IgD-negative memory B cell (primary cell): ENCODE measurements at regions not wholly inside any gene's neighbourhood (a gene's known extent, or its start where the extent isn't known, plus 50 kb on each side); places are given as distances from the start of the nearest gene placed in this dataset.

Experiments
- H3K27ac Mint-ChIP-seq, 3 donors: one replicate each; pipeline ENCODE4 v1.8.0; 2020 to 2022; ENCODE audit warnings: mild to moderate bottlenecking in 3 of 3, mixed read lengths in 3 of 3, moderate library complexity in 1 of 3
- H3K27me3 Mint-ChIP-seq: one replicate; pipeline ENCODE4 v1.8.0; 2021; ENCODE audit warnings: mixed read lengths
- H3K36me3 Mint-ChIP-seq: one replicate; pipeline ENCODE4 v1.8.0; 2020; ENCODE audit warnings: mild to moderate bottlenecking, mixed read lengths
- H3K4me1 Mint-ChIP-seq, 3 donors: one replicate each; pipeline ENCODE4 v1.8.0; 2020 to 2022; ENCODE audit warnings: mixed read lengths in 3 of 3, mild to moderate bottlenecking in 1 of 3
- H3K4me3 Mint-ChIP-seq, 4 donors: one replicate each; pipeline ENCODE4 v1.8.0; 2020 to 2022; ENCODE audit warnings: mild to moderate bottlenecking in 4 of 4, mixed read lengths in 4 of 4, moderate library complexity in 3 of 4
- H3K9me3 Mint-ChIP-seq, 3 donors: one replicate each; pipeline ENCODE4 v1.8.0; 2020 to 2021; ENCODE audit warnings: mixed read lengths in 3 of 3, mild to moderate bottlenecking in 1 of 3

DNA sequence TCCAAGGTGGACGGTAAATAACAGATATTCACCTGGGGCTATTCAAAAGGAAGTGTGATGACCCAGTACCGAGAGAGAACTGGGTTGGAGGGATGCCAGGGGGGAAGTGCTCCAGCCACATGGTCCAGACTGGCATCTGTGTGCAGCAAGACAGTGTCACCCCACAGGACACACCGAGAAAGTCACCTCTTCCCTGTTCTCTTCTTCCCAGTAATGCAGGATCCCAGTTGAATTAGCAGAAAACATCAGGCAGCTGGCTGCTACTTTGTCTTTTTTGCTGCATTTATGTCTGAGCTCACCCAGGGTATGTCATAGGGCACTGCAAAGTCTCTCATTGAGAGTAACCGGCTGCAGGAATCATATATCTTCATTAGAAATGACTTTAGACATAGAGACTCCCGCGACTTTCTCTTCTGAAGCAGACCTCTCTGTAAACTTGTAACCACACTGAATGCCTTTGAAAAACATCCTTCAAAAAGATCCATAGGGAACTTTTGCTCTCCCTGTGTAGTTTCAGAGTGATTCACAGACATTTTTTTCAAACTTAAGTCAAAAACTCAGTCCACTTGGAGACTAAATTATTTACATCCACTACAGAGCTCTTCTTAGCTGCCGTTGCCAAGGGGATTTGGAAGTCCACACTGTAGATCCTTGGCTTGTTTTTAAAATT is 609.0 kb upstream of the DPP6 start:
- H3K27me3 Mint-ChIP-seq: no peaks in the 10 kb centered on the region
- H3K4me1 Mint-ChIP-seq: no peaks in the 10 kb centered on the region
- H3K36me3 Mint-ChIP-seq: no peaks in the 10 kb centered on the region
- no peak overlapping the region for H3K4me3 Mint-ChIP-seq
- peak overlapping the region in 1 of 3 donors; percentile 9 for H3K27ac Mint-ChIP-seq
- H3K9me3 Mint-ChIP-seq: peaks cover 0 to 6% (median 0%) of the 10 kb centered on the region in 3 donors

GRCh38 chr7:153444641-153445040 is 607.6 kb upstream of the DPP6 start:
- H3K4me1 Mint-ChIP-seq: no peaks in the 10 kb centered on the region
- H3K9me3 Mint-ChIP-seq: peaks cover 0 to 6% (median 0%) of the 10 kb centered on the region in 3 donors
- no peak overlapping the region for H3K27ac Mint-ChIP-seq
- no peak overlapping the region for H3K4me3 Mint-ChIP-seq
- H3K27me3 Mint-ChIP-seq: no peaks in the 10 kb centered on the region
- no peaks in the 10 kb centered on the region for H3K36me3 Mint-ChIP-seq

- Mint-ChIP-seq H3K4me1 (no peaks in the 10 kb centered on the region), H3K27ac (no peak overlapping the region), H3K9me3 (peaks cover 0 to 6% (median 0%) of the 10 kb centered on the region in 3 donors), H3K36me3 (no peaks in the 10 kb centered on the region), H3K27me3 (no peaks in the 10 kb centered on the region), H3K4me3 (no peak overlapping the region)
These were observed 606.6 kb upstream of the DPP6 start for GRCh38 chr7:153445641-153446040.

DNA sequence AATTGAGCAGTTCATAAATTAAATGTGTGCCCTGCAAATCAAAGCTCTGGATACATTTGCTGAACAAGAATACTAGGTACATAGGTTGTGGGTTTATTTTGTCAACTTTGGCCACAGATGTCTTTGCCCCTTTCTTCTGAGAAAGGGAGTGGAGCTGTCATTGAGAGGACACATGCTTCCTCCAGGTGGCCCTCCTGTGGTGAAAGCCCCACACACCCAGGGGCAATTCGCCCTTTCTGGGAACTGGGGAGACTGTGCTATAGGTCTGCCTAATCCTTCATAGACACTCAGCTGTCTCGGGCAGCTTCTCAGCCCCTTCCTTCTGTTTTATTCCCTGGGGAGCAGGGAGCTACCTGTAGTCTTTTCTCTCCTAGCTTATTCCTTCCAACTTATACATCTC is 605.7 kb upstream of the DPP6 start:
- Mint-ChIP-seq H3K27ac (no peak overlapping the region), H3K4me3 (no peak overlapping the region), H3K27me3 (no peaks in the 10 kb centered on the region)

DNA sequence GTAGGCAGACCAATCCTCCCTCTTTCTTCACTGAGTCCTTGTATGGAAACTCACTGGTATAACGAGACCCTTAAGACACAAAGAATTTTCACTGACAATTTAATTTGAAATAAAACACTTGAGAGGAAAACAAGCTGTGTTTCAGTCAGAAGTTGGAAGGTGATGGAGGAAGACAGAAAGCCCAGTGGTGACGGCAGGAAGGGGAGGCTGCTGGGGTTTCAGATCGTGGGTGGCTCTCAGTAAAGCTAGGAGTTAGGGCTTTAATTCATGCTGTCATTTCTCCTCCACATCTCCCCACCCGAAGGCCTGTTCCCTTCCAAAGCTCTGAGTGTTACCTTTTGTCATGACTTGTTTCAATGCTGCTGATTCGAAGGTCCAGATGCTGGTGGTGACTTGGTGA is 605.2 kb upstream of the DPP6 start:
- no peak overlapping the region for H3K27ac Mint-ChIP-seq
- H3K27me3 Mint-ChIP-seq: no peaks in the 10 kb centered on the region
- no peaks in the 10 kb centered on the region for H3K4me1 Mint-ChIP-seq
- H3K4me3 Mint-ChIP-seq: peak overlapping the region in 1 of 4 donors; percentile 58
- H3K9me3 Mint-ChIP-seq: peaks cover 3 to 7% (median 3%) of the 10 kb centered on the region in 3 donors
- H3K36me3 Mint-ChIP-seq: no peaks in the 10 kb centered on the region

More for the DNA sequence above, 605.7 kb upstream of the DPP6 start:
- Mint-ChIP-seq H3K4me1 (no peaks in the 10 kb centered on the region), H3K36me3 (no peaks in the 10 kb centered on the region), H3K9me3 (peaks cover 3 to 6% (median 4%) of the 10 kb centered on the region in 3 donors)

GRCh38 chr7:153452661-153453060 is 599.5 kb upstream of the DPP6 start:
- no peaks in the 10 kb centered on the region for H3K4me1 Mint-ChIP-seq
- peaks cover 3 to 13% (median 6%) of the 10 kb centered on the region in 3 donors for H3K9me3 Mint-ChIP-seq
- no peak overlapping the region for H3K4me3 Mint-ChIP-seq
- no peaks in the 10 kb centered on the region for H3K27me3 Mint-ChIP-seq
- H3K27ac Mint-ChIP-seq: no peak overlapping the region
- H3K36me3 Mint-ChIP-seq: no peaks in the 10 kb centered on the region

GRCh38 chr7:153454306-153454705 is 597.9 kb upstream of the DPP6 start:
- Mint-ChIP-seq H3K36me3 (no peaks in the 10 kb centered on the region), H3K4me3 (no peak overlapping the region), H3K9me3 (peaks cover 6 to 13% (median 8%) of the 10 kb centered on the region in 3 donors), H3K27ac (no peak overlapping the region), H3K4me1 (no peaks in the 10 kb centered on the region), H3K27me3 (no peaks in the 10 kb centered on the region)

- H3K4me1 Mint-ChIP-seq: no peaks in the 10 kb centered on the region
- no peak overlapping the region for H3K4me3 Mint-ChIP-seq
- H3K27ac Mint-ChIP-seq: peak overlapping the region in 1 of 3 donors; percentile 6
- H3K36me3 Mint-ChIP-seq: no peaks in the 10 kb centered on the region
- no peaks in the 10 kb centered on the region for H3K27me3 Mint-ChIP-seq
- peaks cover 3 to 15% (median 12%) of the 10 kb centered on the region in 3 donors for H3K9me3 Mint-ChIP-seq
These were observed 594.5 kb upstream of the DPP6 start for GRCh38 chr7:153457746-153458145.

- Mint-ChIP-seq H3K27ac (no peak overlapping the region), H3K9me3 (peaks cover 0 to 12% (median 4%) of the 10 kb centered on the region in 3 donors), H3K4me3 (no peak overlapping the region), H3K36me3 (peaks cover 2% of the 10 kb centered on the region), H3K27me3 (no peaks in the 10 kb centered on the region), H3K4me1 (peaks cover 0 to 2% (median 0%) of the 10 kb centered on the region in 3 donors)
These were observed 582.1 kb upstream of the DPP6 start for GRCh38 chr7:153470004-153470671.

DNA sequence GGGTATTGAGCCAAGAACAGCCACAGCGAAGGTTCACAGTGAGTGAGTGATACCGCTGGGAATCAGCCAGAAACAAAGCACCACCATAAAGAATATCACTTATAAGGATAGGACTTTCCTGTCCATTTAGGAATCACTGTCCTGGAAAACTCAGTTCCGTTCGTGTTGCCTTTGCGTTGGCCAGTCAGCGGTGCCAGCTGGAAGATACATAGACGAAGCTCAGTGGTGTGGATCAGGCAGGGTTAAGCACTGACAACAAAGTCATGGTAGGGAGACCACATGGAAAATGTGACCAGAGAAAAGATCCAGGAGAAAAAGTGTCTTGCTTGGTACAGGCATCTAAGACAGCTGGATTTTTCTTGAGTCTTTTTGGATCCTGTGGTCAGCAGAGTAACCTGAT is 579.7 kb upstream of the DPP6 start:
- Mint-ChIP-seq H3K27ac (no peak overlapping the region), H3K4me3 (no peak overlapping the region), H3K36me3 (peaks cover 2% of the 10 kb centered on the region), H3K4me1 (peaks cover 0 to 2% (median 0%) of the 10 kb centered on the region in 3 donors), H3K9me3 (peaks cover 0 to 15% (median 4%) of the 10 kb centered on the region in 3 donors), H3K27me3 (no peaks in the 10 kb centered on the region)

DNA sequence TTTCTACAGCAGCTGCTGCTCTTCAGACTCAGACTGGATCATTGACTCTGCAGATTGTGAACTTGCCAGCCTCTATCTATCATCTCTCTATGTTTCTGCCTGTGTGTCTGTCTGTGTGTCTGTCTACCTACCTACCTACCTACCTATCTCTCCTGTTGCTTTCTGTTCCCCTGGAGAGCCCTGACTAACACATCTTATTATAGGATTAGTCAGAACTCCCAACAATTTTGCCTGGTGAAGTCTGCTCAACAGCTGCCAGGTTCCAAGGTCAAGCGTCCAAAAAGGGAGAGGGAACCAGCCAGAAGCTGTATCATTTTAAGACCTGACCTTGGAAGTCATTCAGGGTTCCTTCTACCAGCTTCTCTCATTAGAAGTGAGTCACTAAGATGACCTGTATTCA is 579.0 kb upstream of the DPP6 start:
- Mint-ChIP-seq H3K9me3 (peaks cover 0 to 10% (median 4%) of the 10 kb centered on the region in 3 donors), H3K4me3 (no peak overlapping the region), H3K27me3 (no peaks in the 10 kb centered on the region), H3K27ac (no peak overlapping the region), H3K36me3 (peaks cover 2% of the 10 kb centered on the region), H3K4me1 (peaks cover 0 to 2% (median 0%) of the 10 kb centered on the region in 3 donors)

DNA sequence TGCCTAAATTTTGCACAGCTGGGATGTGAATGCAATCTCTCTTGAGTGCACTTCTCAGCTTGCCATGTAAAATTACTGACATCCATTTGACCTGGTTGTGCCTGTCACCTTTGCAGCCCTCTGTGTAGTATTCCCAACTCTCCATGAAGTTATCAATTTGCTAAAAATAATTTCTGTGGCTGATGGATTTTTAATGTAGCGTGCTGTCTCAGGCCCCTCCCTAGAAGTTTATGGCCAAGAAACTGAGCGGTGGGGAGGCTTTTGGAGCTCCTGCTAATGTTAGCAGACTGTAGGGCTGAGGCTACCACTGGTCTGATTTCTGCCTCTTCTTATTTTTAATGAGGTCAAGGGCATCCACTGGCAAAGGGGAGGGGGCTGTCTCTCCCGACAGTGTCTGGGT is 577.0 kb upstream of the DPP6 start:
- Mint-ChIP-seq H3K4me1 (peaks cover 0 to 2% (median 0%) of the 10 kb centered on the region in 3 donors), H3K9me3 (peaks cover 0 to 14% (median 4%) of the 10 kb centered on the region in 3 donors), H3K36me3 (peaks cover 2% of the 10 kb centered on the region), H3K27ac (no peak overlapping the region), H3K27me3 (no peaks in the 10 kb centered on the region), H3K4me3 (no peak overlapping the region)

- Mint-ChIP-seq H3K9me3 (peaks cover 0 to 10% (median 4%) of the 10 kb centered on the region in 3 donors), H3K36me3 (peaks cover 2% of the 10 kb centered on the region), H3K4me1 (peaks cover 0 to 2% (median 0%) of the 10 kb centered on the region in 3 donors), H3K27ac (peak overlapping the region in 1 of 3 donors; percentile 53), H3K4me3 (no peak overlapping the region), H3K27me3 (no peaks in the 10 kb centered on the region)
These were observed 576.0 kb upstream of the DPP6 start for GRCh38 chr7:153476166-153476565.

- Mint-ChIP-seq H3K9me3 (peaks cover 2 to 11% (median 7%) of the 10 kb centered on the region in 3 donors), H3K4me3 (no peak overlapping the region), H3K36me3 (no peaks in the 10 kb centered on the region), H3K27me3 (no peaks in the 10 kb centered on the region), H3K27ac (no peak overlapping the region), H3K4me1 (no peaks in the 10 kb centered on the region)
These were observed 555.9 kb upstream of the DPP6 start for GRCh38 chr7:153496257-153496656.

DNA sequence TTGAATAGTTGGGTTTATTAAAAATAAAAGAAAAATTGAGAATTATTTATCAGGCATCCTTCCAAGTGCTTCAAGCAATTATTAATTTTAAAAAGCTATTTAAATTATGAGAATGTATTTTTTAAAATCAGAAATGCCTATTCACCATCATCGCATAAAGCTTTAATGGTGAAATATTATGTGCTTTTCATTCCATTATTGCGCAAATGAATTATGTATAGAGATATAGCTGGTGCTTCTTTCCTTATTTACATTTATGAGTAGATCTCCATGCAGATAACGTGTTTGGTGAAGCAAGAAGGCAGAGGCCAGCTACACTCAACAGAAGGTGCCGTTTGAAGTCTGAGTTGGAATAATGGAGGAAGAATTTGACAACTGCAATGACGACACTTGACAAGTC is 549.1 kb upstream of the DPP6 start:
- Mint-ChIP-seq H3K9me3 (peaks cover 6 to 11% (median 7%) of the 10 kb centered on the region in 3 donors), H3K4me3 (no peak overlapping the region), H3K27ac (no peak overlapping the region), H3K4me1 (no peaks in the 10 kb centered on the region), H3K27me3 (no peaks in the 10 kb centered on the region), H3K36me3 (no peaks in the 10 kb centered on the region)
